Activated CD4-positive, alpha-beta memory T cell treated with anti-CD3 and anti-CD28 coated beads for 36 hours (primary cell): ENCODE measurements at regions not wholly inside any gene's neighbourhood (a gene's known extent, or its start where the extent isn't known, plus 50 kb on each side); places are given as distances from the start of the nearest gene placed in this dataset.

ENCODE experiments used
- CTCF ChIA-PET: fragments of 350-600 bp; sonication (Branson Sonifier 250); formaldehyde crosslinking; loops from one replicate; lab custom pipeline; 2021; ENCODE audit warnings: antibody characterized with exemption, inconsistent platforms; lab: Charles Lee
- POLR2A ChIA-PET: fragments of 350-600 bp; sonication (Branson Sonifier 250); formaldehyde crosslinking; loops from one replicate; lab custom pipeline; 2021; ENCODE audit warnings: antibody characterized with exemption; lab: Charles Lee
- DNase-seq: peaks from one replicate; pipeline ENCODE4 v3.0.0-alpha.2; 2020
- H3K27ac Mint-ChIP-seq: one replicate; pipeline ENCODE4 v1.8.0; 2021; ENCODE audit warnings: mixed read lengths
- H3K27me3 Mint-ChIP-seq: one replicate; pipeline ENCODE4 v1.8.0; 2021; ENCODE audit warnings: mixed read lengths
- H3K36me3 Mint-ChIP-seq: one replicate; pipeline ENCODE4 v1.8.0; 2021; ENCODE audit warnings: mixed read lengths
- H3K4me1 Mint-ChIP-seq: one replicate; pipeline ENCODE4 v1.8.0; 2021; ENCODE audit warnings: low read depth, mixed read lengths
- H3K4me3 Mint-ChIP-seq: one replicate; pipeline ENCODE4 v1.8.0; 2021; ENCODE audit warnings: mild to moderate bottlenecking, mixed read lengths
- H3K9me3 Mint-ChIP-seq: one replicate; pipeline ENCODE4 v1.8.0; 2021; ENCODE audit warnings: mixed read lengths
- intact Hi-C: fragments of 100-400 bp; cut with micrococcal nuclease; formaldehyde crosslinking; loops from one replicate; pipeline ENCODE4 v1.15.1; 2023

DNA sequence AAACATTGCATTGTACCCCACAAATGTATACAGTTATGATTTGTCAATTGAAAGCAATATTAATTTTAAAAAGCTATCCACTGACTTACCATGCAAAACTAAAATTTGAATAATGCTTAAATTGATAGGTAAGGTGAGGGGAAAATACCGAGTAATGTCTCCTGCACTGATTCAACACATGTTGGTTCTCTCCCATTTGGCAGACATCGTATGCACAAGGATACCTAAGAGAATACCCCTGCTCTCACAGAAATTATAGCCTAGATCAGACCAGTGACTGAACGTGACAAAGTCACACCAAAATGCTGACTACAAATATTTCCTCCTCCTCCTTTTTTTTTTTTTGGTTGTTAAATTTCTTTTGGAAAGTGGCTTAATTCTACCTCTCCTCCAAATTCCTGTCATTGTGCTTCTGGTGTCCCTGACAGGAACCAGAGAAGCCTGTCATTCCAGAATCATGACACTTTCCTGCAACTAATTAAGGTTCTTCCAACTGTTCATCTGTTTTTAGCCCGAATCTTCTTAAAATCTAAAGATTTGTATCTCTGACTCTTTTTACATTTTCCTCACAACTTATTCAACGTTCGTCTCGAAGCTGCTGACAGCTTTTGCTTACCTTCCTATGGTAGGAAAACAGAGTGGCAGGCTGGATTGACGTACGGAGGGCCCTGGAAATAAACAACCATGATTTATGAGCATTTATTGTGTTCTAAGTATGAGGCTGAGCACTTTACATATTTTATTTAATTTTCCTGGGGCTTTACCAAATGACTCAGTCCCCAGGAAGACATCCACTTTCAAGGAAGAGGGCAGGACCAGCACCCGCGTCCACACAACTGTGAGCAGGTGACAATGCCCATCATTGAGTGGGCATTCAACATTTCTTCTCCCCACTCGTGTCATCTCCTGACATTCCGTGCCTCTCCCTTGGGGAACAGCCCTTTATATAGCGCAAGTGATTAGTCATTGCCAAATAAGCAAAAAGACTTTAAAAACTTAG, 57.9 kb upstream of the KCNE2 start:
- Mint-ChIP-seq H3K4me3 (no peak overlapping the region), H3K36me3 (no peaks in the 10 kb centered on the region), H3K27ac (no peak overlapping the region), H3K4me1 (no peaks in the 10 kb centered on the region), H3K27me3 (no peaks in the 10 kb centered on the region), H3K9me3 (peaks cover 2% of the 10 kb centered on the region)
- ChIA-PET POLR2A (no interaction called here), CTCF (interaction anchor here (0.8 kb wide), 1 partner anchor 42 kb away, joined by 3 read pairs; no protein-coding TSS in a partner anchor)
- intact Hi-C loops = no loop called here
- no peak for DNase-seq

DNA sequence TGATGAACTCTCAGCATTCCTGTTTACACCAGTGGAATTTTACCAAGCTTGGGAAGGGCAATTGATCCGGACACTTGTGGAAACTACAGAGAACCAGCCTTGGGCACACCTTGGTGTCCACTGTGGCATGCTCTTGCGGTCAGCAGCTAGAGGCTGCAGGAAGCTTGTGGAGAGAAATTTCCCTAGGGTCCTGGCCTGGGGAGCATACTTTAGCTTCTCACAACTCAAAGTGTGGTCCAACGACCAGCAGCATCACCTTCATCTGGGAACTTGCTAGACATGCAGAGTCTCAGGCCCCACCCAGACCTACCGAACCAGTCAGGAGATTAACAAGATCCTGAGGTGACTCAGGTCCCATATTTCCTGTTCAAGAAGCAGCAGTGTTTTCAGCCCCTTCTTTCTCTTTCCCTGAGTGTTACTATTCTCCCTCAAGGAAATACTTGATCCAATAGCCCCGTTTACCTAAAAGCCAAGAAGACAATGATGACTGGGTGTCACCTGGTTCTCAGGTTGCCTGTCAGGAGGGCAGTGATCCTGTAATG, 55.7 kb upstream of the KCNE2 start:
- no peak for DNase-seq
- H3K9me3 Mint-ChIP-seq = no peaks in the 10 kb centered on the region
- intact Hi-C loops = no loop called here
- H3K36me3 Mint-ChIP-seq = no peaks in the 10 kb centered on the region
- no peak overlapping the region for H3K27ac Mint-ChIP-seq
- no peak overlapping the region for H3K4me3 Mint-ChIP-seq
- H3K4me1 Mint-ChIP-seq = no peaks in the 10 kb centered on the region
- no peaks in the 10 kb centered on the region for H3K27me3 Mint-ChIP-seq
- ChIA-PET POLR2A (no interaction called here), CTCF (no interaction called here)

DNA sequence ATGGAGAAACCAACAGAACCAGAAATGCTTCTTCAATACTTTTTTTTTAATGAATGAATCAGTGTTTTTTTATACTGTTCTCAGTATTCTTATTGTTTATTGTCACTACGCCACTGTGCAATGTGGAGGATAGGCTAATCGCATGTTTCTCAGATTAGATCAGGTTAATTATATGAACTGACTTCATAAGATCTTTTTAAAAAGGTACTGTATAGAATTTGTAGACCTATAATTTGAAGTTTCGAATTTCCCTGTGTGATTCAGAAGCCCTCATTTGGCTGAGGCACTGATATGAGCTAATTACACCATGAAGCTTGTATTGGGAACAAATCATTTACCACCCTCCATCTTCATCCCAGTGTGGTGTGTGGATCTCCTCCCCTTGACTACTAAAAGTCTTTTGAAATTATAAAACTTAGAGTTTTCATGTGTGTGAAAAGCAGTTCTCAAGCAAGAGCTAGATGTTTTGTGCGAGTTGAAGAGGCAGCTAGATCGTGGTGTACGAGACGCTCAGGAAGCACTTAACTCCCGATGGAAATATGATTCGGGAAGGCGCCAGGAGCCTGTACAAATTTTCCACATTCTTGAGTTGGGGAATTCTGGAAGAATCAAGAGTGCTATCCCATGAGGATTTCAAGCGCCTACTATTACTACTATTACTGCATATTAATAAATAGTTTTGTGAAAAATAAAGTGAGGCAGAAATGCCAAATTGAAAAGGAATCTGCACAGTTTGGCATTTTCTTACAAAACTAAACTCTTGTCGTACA, 52.1 kb upstream of the KCNE2 start:
- no peak for DNase-seq
- intact Hi-C loops = no loop called here
- CTCF ChIA-PET = interaction anchor here (0.5 to 0.7 kb wide), 2 partner anchors 24 to 387 kb away, joined by 3 read pairs; no protein-coding TSS in a partner anchor
- Mint-ChIP-seq H3K36me3 (no peaks in the 10 kb centered on the region), H3K4me3 (no peak overlapping the region), H3K4me1 (no peaks in the 10 kb centered on the region), H3K9me3 (no peaks in the 10 kb centered on the region), H3K27me3 (peaks cover 4% of the 10 kb centered on the region), H3K27ac (no peak overlapping the region)
- POLR2A ChIA-PET = no interaction called here

DNA sequence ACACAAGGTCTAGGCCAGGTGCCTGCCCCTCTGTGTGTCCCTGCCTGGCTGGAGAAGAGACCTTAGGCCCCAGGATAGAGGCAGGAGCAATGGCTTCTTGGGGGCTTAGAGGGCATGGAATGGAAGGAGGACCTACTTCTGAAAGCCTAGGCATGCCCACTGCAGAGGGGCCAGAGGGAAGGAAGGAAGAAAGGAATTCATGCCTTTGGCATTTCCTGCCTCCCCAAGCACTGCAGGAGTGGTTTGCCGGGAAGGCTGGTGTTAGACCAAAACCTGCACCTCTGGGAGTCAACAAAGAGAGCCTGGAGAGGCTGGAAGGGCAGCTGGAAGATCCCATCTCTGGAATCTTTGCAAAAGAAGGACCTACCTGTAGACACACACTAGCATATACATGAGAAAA, 50.7 kb upstream of the KCNE2 start:
- no peak for DNase-seq
- no peaks in the 10 kb centered on the region for H3K4me1 Mint-ChIP-seq
- intact Hi-C loops = no loop called here
- H3K9me3 Mint-ChIP-seq = no peaks in the 10 kb centered on the region
- ChIA-PET POLR2A (no interaction called here), CTCF (no interaction called here)
- H3K36me3 Mint-ChIP-seq = no peaks in the 10 kb centered on the region
- peaks cover 4% of the 10 kb centered on the region for H3K27me3 Mint-ChIP-seq
- H3K27ac Mint-ChIP-seq = no peak overlapping the region
- H3K4me3 Mint-ChIP-seq = no peak overlapping the region
